Uterus (tissue), 3 donors: ENCODE measurements at regions not wholly inside any gene's neighbourhood (a gene's known extent, or its start where the extent isn't known, plus 50 kb on each side); places are given as distances from the start of the nearest gene placed in this dataset.

Experiments
- DNase-seq, 2 donors: peaks; one replicate each; pipeline ENCODE4 v3.0.0-alpha.2; 2019 to 2020
- H3K27ac ChIP-seq, 2 donors: fragments of 200-600 bp; sonication (generic); 1 replicate in 1 of 2; 2 replicates in 1 of 2; pipeline ENCODE4 v1.5.1; 2016 to 2018
- H3K27me3 ChIP-seq, 2 donors: fragments of 200-600 bp; sonication (generic); one replicate each; pipeline ENCODE4 v1.5.1; 2018 to 2019; ENCODE audit warnings: control low read depth in 1 of 2
- H3K36me3 ChIP-seq, 2 donors: fragments of 200-600 bp; sonication (generic); one replicate each; pipeline ENCODE4 v1.5.1; 2019; ENCODE audit warnings: control low read depth in 1 of 2
- H3K4me1 ChIP-seq, 2 donors: fragments of 200-600 bp; sonication (generic); one replicate each; pipeline ENCODE4 v1.5.1; 2018 to 2019; ENCODE audit warnings: control low read depth in 1 of 2
- H3K4me3 ChIP-seq, 2 donors: fragments of 200-600 bp; sonication (generic); 1 replicate in 1 of 2; 2 replicates in 1 of 2; pipeline ENCODE4 v1.5.1; 2018 to 2019; ENCODE audit warnings: mild to moderate bottlenecking in 1 of 2
- H3K9me3 ChIP-seq, 2 donors: fragments of 200-600 bp; sonication (generic); one replicate each; pipeline ENCODE4 v1.5.1; 2019; ENCODE audit warnings: control low read depth in 1 of 2
- POLR2A ChIP-seq, 2 donors: fragments of 450-650 bp; IDR thresholded peaks; one replicate each; pipeline ENCODE4 v1.6.1; 2016; ENCODE audit warnings: antibody characterized with exemption in 2 of 2, mild to moderate bottlenecking in 1 of 2, moderate library complexity in 1 of 2
- intact Hi-C: fragments of 100-400 bp; cut with DNase I; formaldehyde crosslinking; loops from one replicate; pipeline ENCODE4 v1.15.1; 2023; ENCODE audit warnings: low total_unique reads
- TF ChIP-seq, protein P1 (sequence below), 4 experiments: fragments of 200-600 bp in 2 of 4; fragments of 450-650 bp in 2 of 4; sonication (generic) in 2 of 4; IDR thresholded peaks; one replicate each; pipeline ENCODE4 v1.5.1; 2016 to 2019; ENCODE audit warnings: antibody characterized with exemption in 4 of 4, mild to moderate bottlenecking in 2 of 4, moderate library complexity in 1 of 4
- donor health status: DM: yes; HTN: yes; CAD: no.

DNA sequence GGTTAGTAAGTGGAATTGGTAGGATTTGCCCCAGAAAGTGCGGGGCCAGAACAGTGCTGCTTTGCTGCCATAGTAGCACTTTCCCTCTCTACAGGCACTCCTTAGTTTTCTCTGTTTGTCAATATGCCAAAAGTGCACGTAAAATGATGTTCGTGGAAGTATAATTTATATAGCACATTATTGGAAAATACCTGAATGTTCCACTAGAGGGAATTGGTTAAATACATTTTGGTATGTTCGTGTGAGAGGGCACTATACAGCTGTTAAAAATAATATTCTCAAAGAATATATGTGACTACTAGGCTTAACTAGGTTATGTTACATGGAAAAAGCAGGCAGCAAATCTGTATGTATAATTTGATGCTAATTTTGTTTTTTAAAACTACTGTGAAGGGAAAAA lies 184.0 kb upstream of the GDNF start:
- Histone ChIP-seq H3K27ac (no peak overlapping the region), H3K4me3 (no peak overlapping the region), H3K9me3 (no peaks in the 10 kb centered on the region), H3K36me3 (no peaks in the 10 kb centered on the region), H3K27me3 (no peaks in the 10 kb centered on the region), H3K4me1 (no peaks in the 10 kb centered on the region)
- no peak for DNase-seq
- no peak for TF ChIP-seq POLR2A (IDR thresholded peaks at IDR 0.05)
- TF ChIP-seq, protein P1, sequence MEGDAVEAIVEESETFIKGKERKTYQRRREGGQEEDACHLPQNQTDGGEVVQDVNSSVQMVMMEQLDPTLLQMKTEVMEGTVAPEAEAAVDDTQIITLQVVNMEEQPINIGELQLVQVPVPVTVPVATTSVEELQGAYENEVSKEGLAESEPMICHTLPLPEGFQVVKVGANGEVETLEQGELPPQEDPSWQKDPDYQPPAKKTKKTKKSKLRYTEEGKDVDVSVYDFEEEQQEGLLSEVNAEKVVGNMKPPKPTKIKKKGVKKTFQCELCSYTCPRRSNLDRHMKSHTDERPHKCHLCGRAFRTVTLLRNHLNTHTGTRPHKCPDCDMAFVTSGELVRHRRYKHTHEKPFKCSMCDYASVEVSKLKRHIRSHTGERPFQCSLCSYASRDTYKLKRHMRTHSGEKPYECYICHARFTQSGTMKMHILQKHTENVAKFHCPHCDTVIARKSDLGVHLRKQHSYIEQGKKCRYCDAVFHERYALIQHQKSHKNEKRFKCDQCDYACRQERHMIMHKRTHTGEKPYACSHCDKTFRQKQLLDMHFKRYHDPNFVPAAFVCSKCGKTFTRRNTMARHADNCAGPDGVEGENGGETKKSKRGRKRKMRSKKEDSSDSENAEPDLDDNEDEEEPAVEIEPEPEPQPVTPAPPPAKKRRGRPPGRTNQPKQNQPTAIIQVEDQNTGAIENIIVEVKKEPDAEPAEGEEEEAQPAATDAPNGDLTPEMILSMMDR (IDR thresholded peaks at IDR 0.05) = no peak
- intact Hi-C loops = no loop called here

DNA sequence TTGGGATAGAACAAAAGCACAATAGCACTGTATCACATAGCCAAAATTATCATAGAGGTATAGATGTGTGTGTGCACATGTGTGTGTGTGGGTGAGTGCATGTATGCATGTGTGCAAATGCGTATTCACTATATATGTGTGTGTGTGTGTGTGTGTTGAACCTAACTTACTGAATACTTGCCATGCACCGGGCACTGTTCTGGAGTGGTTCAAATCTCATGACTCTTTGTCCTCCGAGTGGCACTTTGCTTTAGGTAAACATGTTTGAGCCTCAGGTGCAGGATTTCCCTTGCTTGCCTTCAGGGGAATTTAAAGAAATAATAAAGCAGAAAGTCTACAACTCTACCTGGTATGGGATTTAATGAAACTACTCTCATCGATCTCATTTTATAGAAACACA lies 183.5 kb upstream of the GDNF start:
- Histone ChIP-seq H3K27me3 (no peaks in the 10 kb centered on the region), H3K27ac (no peak overlapping the region), H3K36me3 (no peaks in the 10 kb centered on the region), H3K9me3 (no peaks in the 10 kb centered on the region), H3K4me3 (no peak overlapping the region), H3K4me1 (no peaks in the 10 kb centered on the region)
- intact Hi-C loops = no loop called here
- DNase-seq = no peak
- TF ChIP-seq, protein P1 (IDR thresholded peaks at IDR 0.05) = no peak
- no peak for TF ChIP-seq POLR2A (IDR thresholded peaks at IDR 0.05)

DNA sequence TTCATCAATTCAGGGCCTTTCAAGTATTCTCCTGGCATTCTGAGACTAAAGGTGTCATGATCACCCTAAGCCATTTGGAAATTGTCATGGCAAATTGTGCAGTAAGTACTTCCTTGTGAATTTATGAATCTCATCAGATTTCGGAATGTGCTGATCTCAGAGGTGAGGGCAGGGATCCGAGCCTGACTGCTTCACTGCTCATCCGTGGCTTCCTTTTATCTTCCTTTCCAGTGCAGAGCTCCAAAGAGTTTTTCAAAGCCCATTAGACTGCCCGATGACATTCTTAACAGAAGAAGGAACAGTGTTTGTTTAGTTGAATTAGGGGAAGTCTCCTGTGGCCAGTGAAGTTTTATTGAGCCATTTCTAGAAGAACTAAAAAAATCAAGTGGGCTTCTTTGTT lies 182.8 kb upstream of the GDNF start:
- no peak for DNase-seq
- intact Hi-C loops = no loop called here
- Histone ChIP-seq H3K4me3 (no peak overlapping the region), H3K27me3 (no peaks in the 10 kb centered on the region), H3K4me1 (no peaks in the 10 kb centered on the region), H3K9me3 (no peaks in the 10 kb centered on the region), H3K27ac (no peak overlapping the region), H3K36me3 (no peaks in the 10 kb centered on the region)
- TF ChIP-seq, protein P1 (IDR thresholded peaks at IDR 0.05) = no peak

DNA sequence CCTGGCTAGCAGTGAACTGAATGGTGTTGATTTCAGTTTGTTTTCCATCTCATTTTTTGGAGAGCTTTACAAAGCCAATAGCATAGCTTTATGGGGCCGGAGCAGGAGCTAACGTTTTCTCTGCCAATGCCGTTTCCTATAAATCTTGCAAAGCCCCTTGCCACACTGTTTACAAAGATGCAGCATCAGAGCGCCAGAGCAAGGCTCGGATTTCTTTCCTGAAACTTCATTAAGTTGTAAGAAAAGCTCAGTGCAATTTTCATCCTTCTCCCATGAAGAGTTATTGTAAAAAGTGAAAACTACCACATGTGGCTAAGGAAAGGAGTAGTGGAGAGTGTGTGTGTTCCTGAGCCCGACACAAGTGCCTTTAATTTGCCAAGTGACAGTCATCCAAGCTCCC lies 178.2 kb upstream of the GDNF start:
- no peak for DNase-seq
- no peaks in the 10 kb centered on the region for H3K27me3 ChIP-seq
- intact Hi-C loops = no loop called here
- no peaks in the 10 kb centered on the region for H3K9me3 ChIP-seq
- H3K36me3 ChIP-seq = no peaks in the 10 kb centered on the region
- TF ChIP-seq, protein P1 (IDR thresholded peaks at IDR 0.05) = no peak
- no peak for TF ChIP-seq POLR2A (IDR thresholded peaks at IDR 0.05)
- H3K4me1 ChIP-seq = no peaks in the 10 kb centered on the region
- no peak overlapping the region for H3K4me3 ChIP-seq
- H3K27ac ChIP-seq = no peak overlapping the region

DNA sequence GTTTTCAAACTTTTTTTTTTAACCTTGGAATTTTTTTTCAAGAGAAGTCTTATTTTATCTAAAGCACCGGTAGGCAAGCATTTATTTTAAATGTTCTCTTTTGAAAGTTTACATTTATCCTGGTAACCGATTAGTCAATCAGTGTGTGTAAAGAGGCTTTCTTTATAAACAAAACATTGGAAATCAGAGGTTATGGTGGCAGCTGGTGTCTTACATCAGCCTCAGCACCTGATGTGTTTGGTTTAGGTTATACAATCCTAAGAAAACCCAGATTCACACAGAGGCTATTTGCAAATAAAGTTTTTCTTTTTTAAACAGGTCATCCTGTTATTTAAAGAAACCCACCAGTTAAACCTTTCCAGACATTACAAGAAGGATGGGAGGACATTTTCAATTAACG lies 173.3 kb upstream of the GDNF start:
- no peaks in the 10 kb centered on the region for H3K9me3 ChIP-seq
- DNase-seq = no peak
- no peaks in the 10 kb centered on the region for H3K4me1 ChIP-seq
- H3K27me3 ChIP-seq = no peaks in the 10 kb centered on the region
- TF ChIP-seq POLR2A (IDR thresholded peaks at IDR 0.05) = no peak
- TF ChIP-seq, protein P1 (IDR thresholded peaks at IDR 0.05) = no peak
- intact Hi-C loops = no loop called here
- no peak overlapping the region for H3K27ac ChIP-seq
- H3K4me3 ChIP-seq = no peak overlapping the region
- H3K36me3 ChIP-seq = no peaks in the 10 kb centered on the region
